Cardiac septum (tissue), 1 donor: ENCODE measurements at regions not wholly inside any gene's neighbourhood (a gene's known extent, or its start where the extent isn't known, plus 50 kb on each side); places are given as distances from the start of the nearest gene placed in this dataset.

ENCODE experiments used
- DNase-seq: peaks from one replicate; pipeline ENCODE4 v3.0.0-alpha.2; 2020; ENCODE audit warnings: low spot score
- intact Hi-C: fragments of 100-400 bp; cut with DNase I; formaldehyde crosslinking; loops from one replicate; pipeline ENCODE4 v1.14.0; 2022
- donor health status: DM: no; HTN: no; CAD: no.

- intact Hi-C loops = no loop called here
- no peak for DNase-seq
These were observed 354.4 kb downstream of the DIRAS2 start for GRCh38 chr9:90288275-90288639.

- intact Hi-C loops = no loop called here
- no peak for DNase-seq
These were observed 351.7 kb downstream of the DIRAS2 start for GRCh38 chr9:90290716-90291485.

- DNase-seq = no peak
- intact Hi-C loops = no loop called here
These were observed 346.1 kb downstream of the DIRAS2 start for GRCh38 chr9:90296539-90296938.

- intact Hi-C loops = no loop called here
- no peak for DNase-seq
These were observed 342.7 kb downstream of the DIRAS2 start for GRCh38 chr9:90299968-90300367.

DNA sequence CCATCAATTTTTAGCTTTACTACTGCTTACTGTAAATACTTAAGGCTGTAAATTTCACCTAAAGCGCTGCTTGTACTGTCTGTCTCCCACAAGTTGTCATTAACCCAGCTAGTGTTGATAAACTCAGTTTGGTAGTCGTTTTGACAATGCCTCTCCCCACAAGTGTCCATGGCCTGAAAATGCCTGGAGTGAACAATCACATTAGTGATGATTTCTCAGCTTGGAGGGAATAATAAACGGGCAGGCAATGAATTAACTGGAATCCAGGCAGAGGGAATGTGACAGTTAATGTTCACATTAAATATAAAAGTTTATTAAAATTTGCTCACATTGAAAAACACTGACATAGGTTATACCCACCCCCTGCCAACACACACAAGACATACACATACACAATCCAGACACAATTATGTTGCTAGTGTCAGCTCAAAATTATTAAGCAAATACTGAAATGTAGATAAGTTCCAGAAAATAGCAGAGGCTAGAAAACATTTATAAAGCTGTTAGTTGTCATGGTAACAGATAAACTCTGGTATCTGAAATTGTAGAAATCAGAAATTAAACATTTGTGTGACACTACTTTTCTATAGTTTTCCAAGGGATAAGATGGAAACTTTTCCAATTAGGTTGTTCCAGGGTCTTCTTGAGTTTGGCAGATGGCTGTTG lies 341.9 kb downstream of the DIRAS2 start:
- intact Hi-C loops = no loop called here
- DNase-seq = no peak

GRCh38 chr9:90301277-90301653 lies 341.4 kb downstream of the DIRAS2 start:
- intact Hi-C loops = no loop called here
- no peak for DNase-seq

DNA sequence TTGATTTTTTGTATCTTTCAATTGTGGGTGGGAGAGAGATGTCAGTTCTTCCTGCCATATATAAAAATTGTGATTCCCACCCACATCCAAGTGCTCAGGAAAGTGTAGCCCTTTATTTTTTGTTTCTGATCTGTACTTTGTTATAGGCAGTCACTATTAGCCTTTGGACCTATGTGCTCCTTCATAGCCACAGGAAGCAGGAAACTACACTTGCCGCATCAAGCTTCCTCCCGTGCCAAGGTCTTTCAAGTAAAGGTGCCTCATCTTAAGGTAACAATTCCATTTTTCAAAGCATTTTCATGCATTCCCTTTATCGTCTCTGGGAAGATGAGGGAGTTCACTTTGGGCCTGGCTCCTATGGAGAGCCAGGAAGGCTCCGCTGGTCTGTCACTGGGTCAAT lies 339.0 kb downstream of the DIRAS2 start:
- intact Hi-C loops = no loop called here
- DNase-seq = no peak

- intact Hi-C loops = no loop called here
- no peak for DNase-seq
These were observed 336.5 kb downstream of the DIRAS2 start for GRCh38 chr9:90306158-90306557.

GRCh38 chr9:90307167-90307833 lies 335.3 kb downstream of the DIRAS2 start:
- intact Hi-C loops = no loop called here
- no peak for DNase-seq

GRCh38 chr9:90307891-90308290 lies 334.7 kb downstream of the DIRAS2 start:
- no peak for DNase-seq
- intact Hi-C loops = no loop called here

DNA sequence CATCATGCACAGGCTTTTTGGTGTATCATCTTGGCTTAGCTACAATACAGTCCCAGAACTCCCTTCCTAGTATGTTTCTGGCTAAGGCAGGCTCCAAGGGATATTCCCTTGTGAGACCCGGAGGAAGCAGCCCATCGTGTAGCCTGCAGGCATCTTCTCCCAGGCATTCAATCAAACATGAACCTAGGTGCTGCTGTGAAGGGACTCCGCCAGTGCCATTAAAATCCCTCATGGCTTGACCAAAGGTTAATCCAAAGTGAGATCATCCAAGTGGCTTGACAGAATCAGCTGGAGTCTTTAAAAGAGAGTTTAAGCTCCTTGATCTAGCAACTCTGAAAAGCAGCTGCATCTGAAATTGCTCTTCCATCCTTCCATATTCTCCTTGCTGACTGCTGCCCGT lies 333.9 kb downstream of the DIRAS2 start:
- DNase-seq = no peak
- intact Hi-C loops = no loop called here

- intact Hi-C loops = no loop called here
These were observed 332.7 kb downstream of the DIRAS2 start for GRCh38 chr9:90309809-90310520.

DNA sequence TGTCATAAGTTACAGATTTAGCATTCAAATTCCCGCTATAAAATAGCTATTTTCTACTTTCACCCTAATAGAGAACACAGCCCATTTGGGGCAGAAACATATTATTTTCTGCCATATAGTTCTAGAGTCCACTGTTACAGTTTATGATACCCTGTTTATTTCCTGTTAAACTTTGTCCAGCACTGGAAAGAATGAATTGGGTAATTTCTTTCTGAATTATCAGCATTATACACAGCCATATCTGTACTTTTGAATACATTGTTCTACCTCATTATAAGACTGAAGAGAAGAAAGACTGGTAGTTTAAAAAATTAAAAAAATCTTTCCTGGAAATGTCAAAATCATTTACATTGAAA lies 332.1 kb downstream of the DIRAS2 start:
- intact Hi-C loops = no loop called here
- DNase-seq = no peak

More at GRCh38 chr9:90309809-90310520, 332.7 kb downstream of the DIRAS2 start:
- DNase-seq = no peak

GRCh38 chr9:90311811-90312210 lies 330.8 kb downstream of the DIRAS2 start:
- no peak for DNase-seq
- intact Hi-C loops = no loop called here

DNA sequence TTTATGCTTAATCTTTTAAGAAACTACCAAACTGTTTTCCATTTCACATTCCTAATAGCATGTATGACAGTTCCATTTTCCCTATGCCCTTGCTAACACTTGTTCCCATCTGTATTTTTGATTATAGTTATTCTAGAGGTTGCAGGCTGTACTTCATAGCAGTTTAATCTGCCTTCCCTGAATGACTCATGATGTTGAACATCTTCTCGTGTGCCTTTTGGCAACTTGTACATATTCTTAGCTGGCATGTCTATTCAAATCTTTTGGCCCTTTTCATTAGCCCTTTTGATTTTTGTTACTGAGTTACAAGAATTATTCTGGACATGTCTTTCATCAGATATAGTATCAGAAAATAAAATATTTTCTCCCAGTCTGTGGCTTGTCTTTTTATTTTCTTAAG lies 320.3 kb downstream of the DIRAS2 start:
- intact Hi-C loops = no loop called here
- no peak for DNase-seq

DNA sequence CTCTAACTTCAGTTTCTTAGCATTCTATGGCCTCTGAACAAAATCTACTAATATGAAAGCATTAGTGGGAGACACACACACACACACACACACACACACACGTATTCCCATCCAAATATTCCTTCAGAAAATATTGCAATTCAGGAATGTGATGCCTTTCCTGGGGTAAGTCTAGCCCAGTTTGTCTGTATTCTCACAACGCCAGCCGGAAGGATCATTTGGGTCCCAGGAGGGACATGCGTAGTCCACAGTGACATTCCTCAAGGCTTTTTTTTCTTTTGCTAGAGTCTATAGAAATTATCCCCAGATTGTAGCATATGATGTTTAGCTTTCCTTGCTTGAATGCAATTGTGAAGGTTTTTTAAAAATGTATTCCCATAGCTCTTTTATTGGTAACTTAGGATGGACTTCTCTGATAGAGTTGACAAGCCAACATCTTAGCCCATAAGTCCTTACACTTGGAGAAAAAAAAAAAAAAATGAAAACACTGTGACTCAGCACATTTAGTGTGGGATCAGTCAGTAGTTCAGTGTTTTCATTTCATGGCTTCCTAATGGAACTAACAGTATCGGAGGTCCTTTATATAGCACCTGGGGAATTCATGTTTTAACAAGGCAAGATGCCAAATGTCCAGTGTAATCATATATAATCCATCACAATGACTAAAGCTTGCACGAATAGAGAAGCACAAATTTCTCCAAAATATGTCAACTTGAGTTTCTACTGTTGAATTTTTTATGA lies 316.5 kb downstream of the DIRAS2 start:
- DNase-seq = no peak
- intact Hi-C loops = no loop called here

DNA sequence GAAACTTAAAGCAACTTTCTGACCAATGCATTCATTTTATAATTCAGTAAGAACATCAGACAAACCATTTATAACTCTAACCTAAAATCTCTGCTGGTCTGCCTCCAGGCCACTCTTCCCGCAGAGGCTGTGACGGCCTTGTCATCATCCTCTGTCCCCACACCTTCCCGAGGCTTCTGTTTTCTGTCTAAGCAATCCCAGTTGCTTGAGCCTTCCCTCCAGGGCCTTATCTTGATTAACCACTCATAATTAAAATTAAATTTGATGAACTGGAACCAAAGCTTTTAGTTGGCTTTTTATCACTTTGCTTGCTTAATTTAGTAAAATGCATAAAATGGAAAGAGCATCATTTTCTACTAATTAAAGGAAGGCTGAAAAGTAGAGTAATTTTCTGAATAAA lies 312.4 kb downstream of the DIRAS2 start:
- intact Hi-C loops = no loop called here
- DNase-seq = no peak

GRCh38 chr9:90331826-90332575 lies 310.6 kb downstream of the DIRAS2 start:
- DNase-seq = no peak

DNA sequence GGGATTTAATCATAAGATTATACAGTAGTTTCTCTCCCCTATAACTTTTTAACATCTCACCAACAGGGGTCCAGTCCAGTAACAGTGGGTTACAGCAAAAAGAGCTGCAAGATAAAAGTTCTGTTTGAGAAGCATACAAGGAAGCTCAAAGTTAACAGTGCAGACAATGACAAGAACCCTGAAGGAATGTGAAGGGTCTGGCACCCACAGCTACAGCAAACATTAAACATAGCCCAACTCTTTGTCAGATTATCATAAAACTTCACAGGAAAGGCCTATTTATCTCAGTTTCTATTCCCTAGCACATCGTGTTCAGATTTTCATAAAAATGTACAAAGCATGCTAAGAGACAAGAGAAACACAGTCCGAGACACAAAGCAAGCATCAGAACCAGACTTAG lies 309.4 kb downstream of the DIRAS2 start:
- no peak for DNase-seq
- intact Hi-C loops = no loop called here

More at GRCh38 chr9:90331826-90332575, 310.6 kb downstream of the DIRAS2 start:
- intact Hi-C loops = no loop called here
